Osteoblast (primary cell): ENCODE measurements at regions not wholly inside any gene's neighbourhood (a gene's known extent, or its start where the extent isn't known, plus 50 kb on each side); places are given as distances from the start of the nearest gene placed in this dataset.

Source experiments
- DNase-seq: peaks from one replicate; pipeline ENCODE4 v3.0.0; 2011; ENCODE audit warnings: low spot score, mixed read lengths; ENCODE audit not compliant: insufficient read length; ENCODE audit errors: missing footprints
- H2AFZ ChIP-seq: 2 replicates; pipeline ENCODE4 v1.6.0; 2011; ENCODE audit warnings: mild to moderate bottlenecking, low read length
- H3K27ac ChIP-seq: 2 replicates; pipeline ENCODE4 v1.5.1; 2011; ENCODE audit warnings: mild to moderate bottlenecking, low read depth, low read length, moderate library complexity
- H3K27me3 ChIP-seq: 2 replicates; pipeline ENCODE4 v1.6.0; 2012; ENCODE audit warnings: mild to moderate bottlenecking, control low read depth, inconsistent platforms, low read length, moderate library complexity; ENCODE audit not compliant: insufficient read depth
- H3K36me3 ChIP-seq: 2 replicates; pipeline ENCODE4 v1.5.1; 2011; ENCODE audit warnings: mild to moderate bottlenecking, low read length, control low read depth, moderate library complexity; ENCODE audit not compliant: insufficient read depth
- H3K4me1 ChIP-seq: 2 replicates; pipeline ENCODE4 v1.5.1; 2011; ENCODE audit warnings: mild to moderate bottlenecking, low read length, control low read depth, moderate library complexity; ENCODE audit not compliant: insufficient read depth
- H3K4me2 ChIP-seq: 2 replicates; pipeline ENCODE4 v1.6.0; 2011; ENCODE audit warnings: mild to moderate bottlenecking, low read length; ENCODE audit not compliant: insufficient read depth
- H3K4me3 ChIP-seq: fragments of 200-600 bp; sonication (generic); 3 replicates; pipeline ENCODE4 v1.5.1; 2012; ENCODE audit warnings: mild to moderate bottlenecking, low read length, inconsistent platforms; ENCODE audit not compliant: insufficient read depth
- H3K79me2 ChIP-seq: 2 replicates; pipeline ENCODE4 v1.6.0; 2012; ENCODE audit warnings: mild to moderate bottlenecking, low read length, control low read depth, inconsistent platforms; ENCODE audit not compliant: insufficient read depth
- H3K9me3 ChIP-seq: 2 replicates; pipeline ENCODE4 v1.5.1; 2011; ENCODE audit warnings: low read depth, low read length, control low read depth
- H4K20me1 ChIP-seq: 2 replicates; pipeline ENCODE4 v1.6.0; 2012; ENCODE audit warnings: mild to moderate bottlenecking, low read length, control low read depth; ENCODE audit not compliant: insufficient read depth
- CTCF ChIP-seq: IDR thresholded peaks from 2 replicates; pipeline ENCODE4 v1.5.1; 2011; ENCODE audit warnings: mild to moderate bottlenecking, low read depth, low read length, moderate library complexity; ENCODE audit errors: extremely low read depth

- no peak for DNase-seq
- H4K20me1 ChIP-seq: no peaks in the 10 kb centered on the region
- no peak overlapping the region for H3K4me2 ChIP-seq
- H3K4me3 ChIP-seq: no peak overlapping the region
- H3K4me1 ChIP-seq: no peaks in the 10 kb centered on the region
- H3K36me3 ChIP-seq: no peaks in the 10 kb centered on the region
- no peak overlapping the region for H3K27ac ChIP-seq
- no peaks in the 10 kb centered on the region for H3K79me2 ChIP-seq
- H3K27me3 ChIP-seq: no peaks in the 10 kb centered on the region
- no peak overlapping the region for H2AFZ ChIP-seq
- no peak for TF ChIP-seq CTCF
- H3K9me3 ChIP-seq: no peaks in the 10 kb centered on the region
Measured at GRCh38 chr4:43778187-43778915, 670.3 kb downstream of the KCTD8 start.

- Histone ChIP-seq H3K27me3 (no peaks in the 10 kb centered on the region), H3K4me3 (no peak overlapping the region), H3K4me2 (no peak overlapping the region), H3K4me1 (no peaks in the 10 kb centered on the region), H3K9me3 (no peaks in the 10 kb centered on the region), H2AFZ (no peak overlapping the region), H3K27ac (no peak overlapping the region), H3K36me3 (no peaks in the 10 kb centered on the region), H3K79me2 (no peaks in the 10 kb centered on the region), H4K20me1 (no peaks in the 10 kb centered on the region)
- no peak for TF ChIP-seq CTCF
- DNase-seq: no peak
Measured at GRCh38 chr4:43781125-43781524, 667.5 kb downstream of the KCTD8 start.

- Histone ChIP-seq H3K27ac (no peak overlapping the region), H4K20me1 (no peaks in the 10 kb centered on the region), H3K79me2 (no peaks in the 10 kb centered on the region), H2AFZ (no peak overlapping the region), H3K9me3 (peaks cover 4% of the 10 kb centered on the region), H3K27me3 (no peaks in the 10 kb centered on the region), H3K36me3 (no peaks in the 10 kb centered on the region), H3K4me2 (no peak overlapping the region), H3K4me3 (no peak overlapping the region), H3K4me1 (no peaks in the 10 kb centered on the region)
- no peak for DNase-seq
- no peak for TF ChIP-seq CTCF
Measured at GRCh38 chr4:43782391-43782790, 666.2 kb downstream of the KCTD8 start.

GRCh38 chr4:43816116-43816515, 632.5 kb downstream of the KCTD8 start:
- Histone ChIP-seq H3K36me3 (no peaks in the 10 kb centered on the region), H3K4me1 (no peaks in the 10 kb centered on the region), H3K9me3 (no peaks in the 10 kb centered on the region), H3K27ac (no peak overlapping the region), H4K20me1 (no peaks in the 10 kb centered on the region), H3K4me2 (no peak overlapping the region), H3K79me2 (no peaks in the 10 kb centered on the region), H3K4me3 (no peak overlapping the region), H2AFZ (no peak overlapping the region), H3K27me3 (no peaks in the 10 kb centered on the region)
- no peak for TF ChIP-seq CTCF
- DNase-seq: no peak
